Neuronal stem cell (in vitro differentiated cells): ENCODE measurements at regions not wholly inside any gene's neighbourhood (a gene's known extent, or its start where the extent isn't known, plus 50 kb on each side); places are given as distances from the start of the nearest gene placed in this dataset.

ENCODE experiments used
- DNase-seq: peaks from one replicate; pipeline ENCODE4 v3.0.0-alpha.2; 2013; ENCODE audit warnings: low spot score
- H2AFZ ChIP-seq: one replicate; pipeline ENCODE4 v1.6.1; 2013; ENCODE audit warnings: mild to moderate bottlenecking, low read length, inconsistent platforms
- H2AK5ac ChIP-seq: 2 replicates; pipeline ENCODE4 v1.6.1; 2013; ENCODE audit warnings: low read depth, mild to moderate bottlenecking, inconsistent platforms, low read length, moderate library complexity, mixed read lengths
- H2BK120ac ChIP-seq: 2 replicates; pipeline ENCODE4 v1.6.1; 2013; ENCODE audit warnings: low read depth, mild to moderate bottlenecking, inconsistent platforms, low read length, moderate library complexity, mixed read lengths
- H2BK12ac ChIP-seq: one replicate; pipeline ENCODE4 v1.6.1; 2013; ENCODE audit warnings: low read length, inconsistent platforms
- H2BK15ac ChIP-seq: 2 replicates; pipeline ENCODE4 v1.6.1; 2013; ENCODE audit warnings: mild to moderate bottlenecking, low read length, inconsistent platforms, mixed read lengths
- H2BK5ac ChIP-seq: one replicate; pipeline ENCODE4 v1.6.1; 2013; ENCODE audit warnings: inconsistent platforms, mild to moderate bottlenecking, low read length, moderate library complexity
- H3K14ac ChIP-seq: one replicate; pipeline ENCODE4 v1.6.1; 2013; ENCODE audit warnings: low read length, inconsistent platforms
- H3K18ac ChIP-seq: 2 replicates; pipeline ENCODE4 v1.6.1; 2013; ENCODE audit warnings: low read length, inconsistent platforms
- H3K23ac ChIP-seq: 2 replicates; pipeline ENCODE4 v1.6.1; 2013; ENCODE audit warnings: low read depth, mild to moderate bottlenecking, mixed read lengths, low read length, inconsistent platforms; ENCODE audit not compliant: poor library complexity
- H3K27ac ChIP-seq: replicated peaks from 3 replicates; pipeline ENCODE4 v1.5.1; 2013; ENCODE audit warnings: low read length, inconsistent platforms
- H3K27me3 ChIP-seq, 3 experiments: 2 replicates each; pipeline ENCODE4 v1.6.1; 2013; ENCODE audit warnings: low read length in 3 of 3, mild to moderate bottlenecking in 2 of 3, inconsistent platforms in 1 of 3, low read depth in 1 of 3, mixed read lengths in 1 of 3, moderate library complexity in 1 of 3; ENCODE audit not compliant: control insufficient read depth in 3 of 3, insufficient read depth in 3 of 3
- H3K36me3 ChIP-seq, 2 donors: replicated peaks in 1 of 2; 2 replicates each; pipeline ENCODE4 v1.6.1; 2013; ENCODE audit warnings: low read length in 2 of 2; ENCODE audit not compliant: control insufficient read depth in 2 of 2, insufficient read depth in 2 of 2
- H3K4ac ChIP-seq: 2 replicates; pipeline ENCODE4 v1.6.1; 2013; ENCODE audit warnings: inconsistent platforms, mild to moderate bottlenecking, low read length, moderate library complexity
- H3K4me1 ChIP-seq, 2 donors: 1 replicate in 1 of 2; 2 replicates in 1 of 2; pipeline ENCODE4 v1.6.1; 2013; ENCODE audit warnings: low read length in 2 of 2, low read depth in 1 of 2; ENCODE audit not compliant: control insufficient read depth in 2 of 2, insufficient read depth in 1 of 2
- H3K4me2 ChIP-seq: one replicate; pipeline ENCODE4 v1.6.1; 2013; ENCODE audit warnings: mild to moderate bottlenecking, low read length, inconsistent platforms; ENCODE audit not compliant: insufficient read depth, poor library complexity, severe bottlenecking
- H3K4me3 ChIP-seq, 2 donors: 2 replicates each; pipeline ENCODE4 v1.5.1; 2013; ENCODE audit warnings: low read length in 2 of 2, mild to moderate bottlenecking in 2 of 2, inconsistent platforms in 1 of 2, moderate library complexity in 1 of 2
- H3K79me1 ChIP-seq: one replicate; pipeline ENCODE4 v1.6.1; 2013; ENCODE audit warnings: low read depth, mild to moderate bottlenecking, inconsistent platforms, low read length, moderate library complexity
- H3K9ac ChIP-seq: one replicate; pipeline ENCODE4 v1.6.1; 2013; ENCODE audit warnings: mild to moderate bottlenecking, low read depth, low read length, inconsistent platforms; ENCODE audit not compliant: poor library complexity
- H3K9me3 ChIP-seq, 2 donors: replicated peaks in 1 of 2; 2 replicates each; pipeline versions ENCODE3 to v1.6.1; 2013; ENCODE audit warnings: low read length in 2 of 2, mild to moderate bottlenecking in 2 of 2, inconsistent platforms in 1 of 2, low read depth in 1 of 2, mixed read lengths in 1 of 2, moderate library complexity in 1 of 2; ENCODE audit not compliant: control insufficient read depth in 2 of 2, insufficient read depth in 1 of 2
- H4K8ac ChIP-seq: one replicate; pipeline ENCODE4 v1.6.1; 2013; ENCODE audit warnings: low read depth, mild to moderate bottlenecking, inconsistent platforms, low read length, moderate library complexity
- H4K91ac ChIP-seq: one replicate; pipeline ENCODE4 v1.6.1; 2013; ENCODE audit warnings: low read length, low read depth, mild to moderate bottlenecking, inconsistent platforms; ENCODE audit not compliant: poor library complexity
- WGBS, 2 donors: extraction: QIAGEN DNeasy Blood & Tissue Kit; methylation state at CpG; one replicate each; pipeline ENCODE4 v1.1.7; 2013; ENCODE audit warnings: missing lambda C conversion rate in 2 of 2, mixed read lengths in 1 of 2; ENCODE audit not compliant: insufficient read length in 2 of 2, insufficient replicate concordance in 1 of 2; ENCODE audit errors: extremely low coverage in 2 of 2; 5-methylcytosine and 5-hydroxymethylcytosine counted together

DNA sequence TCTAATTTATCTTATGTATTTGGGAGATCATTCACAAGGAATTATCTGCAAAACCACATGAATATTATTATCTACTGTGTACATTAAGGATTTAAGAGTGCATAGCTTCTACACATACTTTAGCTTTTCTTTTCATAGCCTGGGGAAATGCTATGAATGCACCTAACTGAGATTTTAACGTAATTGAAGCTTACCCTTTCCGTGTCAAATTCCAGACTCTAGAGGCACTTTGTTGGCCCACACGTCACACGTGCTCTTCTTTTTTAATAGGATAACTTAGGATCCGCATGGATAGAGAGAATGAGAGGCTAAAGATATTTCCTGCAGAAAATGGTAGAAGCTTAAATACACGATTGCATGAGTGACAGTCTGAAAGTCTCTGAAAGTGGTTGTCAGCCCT is 481.1 kb downstream of the PCNX1 start:
- H3K23ac ChIP-seq, result no peak overlapping the region
- H2BK120ac ChIP-seq, result no peak overlapping the region
- no peak overlapping the region for H2BK15ac ChIP-seq
- no peak overlapping the region for H2AK5ac ChIP-seq
- no peak overlapping the region for H3K4me3 ChIP-seq
- no peak overlapping the region for H2AFZ ChIP-seq
- no peak overlapping the region for H3K4me2 ChIP-seq
- no peaks in the 10 kb centered on the region for H3K9me3 ChIP-seq
- no peak for DNase-seq
- no peak overlapping the region for H3K4ac ChIP-seq
- no peak overlapping the region for H3K18ac ChIP-seq
- no peak overlapping the region for H4K91ac ChIP-seq
- H3K27me3 ChIP-seq, result no peaks in the 10 kb centered on the region
- no peak overlapping the region for H3K14ac ChIP-seq
- no peaks in the 10 kb centered on the region for H3K36me3 ChIP-seq
- no CpG with 5 or more reads among the region's 6 CpGs for WGBS, 2 donors
- H3K27ac ChIP-seq, result no peak overlapping the region
- H2BK5ac ChIP-seq, result no peak overlapping the region
- H3K4me1 ChIP-seq, result peaks cover 0 to 4% of the 10 kb centered on the region in 2 donors
- no peak overlapping the region for H3K9ac ChIP-seq
- no peak overlapping the region for H2BK12ac ChIP-seq
- no peak overlapping the region for H4K8ac ChIP-seq
- H3K79me1 ChIP-seq, result no peaks in the 10 kb centered on the region

GRCh38 chr14:71388862-71389261 is 481.6 kb downstream of the PCNX1 start:
- no peak overlapping the region for H2BK120ac ChIP-seq
- H2BK15ac ChIP-seq, result no peak overlapping the region
- no peaks in the 10 kb centered on the region for H3K79me1 ChIP-seq
- no peak overlapping the region for H4K91ac ChIP-seq
- no peak overlapping the region for H3K4me2 ChIP-seq
- H2AK5ac ChIP-seq, result no peak overlapping the region
- no peak overlapping the region for H3K4me3 ChIP-seq
- no peak overlapping the region for H3K9ac ChIP-seq
- H3K27me3 ChIP-seq, result no peaks in the 10 kb centered on the region
- H3K18ac ChIP-seq, result no peak overlapping the region
- no peak overlapping the region for H2BK5ac ChIP-seq
- DNase-seq, result no peak
- no peak overlapping the region for H3K23ac ChIP-seq
- H3K4me1 ChIP-seq, result peaks cover 0 to 1% of the 10 kb centered on the region in 2 donors
- H2BK12ac ChIP-seq, result no peak overlapping the region
- no CpG with 5 or more reads among the region's 4 CpGs for WGBS, 2 donors
- H4K8ac ChIP-seq, result no peak overlapping the region
- H3K4ac ChIP-seq, result no peak overlapping the region
- no peak overlapping the region for H3K14ac ChIP-seq
- no peak overlapping the region for H3K27ac ChIP-seq
- no peaks in the 10 kb centered on the region for H3K9me3 ChIP-seq
- no peak overlapping the region for H2AFZ ChIP-seq
- no peaks in the 10 kb centered on the region for H3K36me3 ChIP-seq

- H3K18ac ChIP-seq, result no peak overlapping the region
- no peak overlapping the region for H3K14ac ChIP-seq
- no CpG with 5 or more reads among the region's 2 CpGs for WGBS, 2 donors
- H2BK120ac ChIP-seq, result no peak overlapping the region
- H2AK5ac ChIP-seq, result no peak overlapping the region
- no peak overlapping the region for H3K23ac ChIP-seq
- H2BK5ac ChIP-seq, result no peak overlapping the region
- H3K9me3 ChIP-seq, result no peaks in the 10 kb centered on the region
- H4K8ac ChIP-seq, result no peak overlapping the region
- no peak overlapping the region for H3K27ac ChIP-seq
- no peak overlapping the region for H3K4ac ChIP-seq
- no peaks in the 10 kb centered on the region for H3K27me3 ChIP-seq
- H2BK15ac ChIP-seq, result no peak overlapping the region
- H3K36me3 ChIP-seq, result no peaks in the 10 kb centered on the region
- no peaks in the 10 kb centered on the region for H3K79me1 ChIP-seq
- no peak overlapping the region for H2BK12ac ChIP-seq
- H3K4me2 ChIP-seq, result no peak overlapping the region
- H4K91ac ChIP-seq, result no peak overlapping the region
- no peak for DNase-seq
- H2AFZ ChIP-seq, result no peak overlapping the region
- no peak overlapping the region for H3K4me3 ChIP-seq
- H3K4me1 ChIP-seq, result peaks cover 0 to 4% of the 10 kb centered on the region in 2 donors
- no peak overlapping the region for H3K9ac ChIP-seq
Measured at GRCh38 chr14:71394386-71394785, 487.1 kb downstream of the PCNX1 start.

GRCh38 chr14:71395151-71395604 is 487.9 kb downstream of the PCNX1 start:
- no peaks in the 10 kb centered on the region for H3K79me1 ChIP-seq
- no peak overlapping the region for H4K91ac ChIP-seq
- H3K14ac ChIP-seq, result no peak overlapping the region
- no peak overlapping the region for H3K4me2 ChIP-seq
- H3K4ac ChIP-seq, result no peak overlapping the region
- H3K4me1 ChIP-seq, result peaks cover 0 to 4% of the 10 kb centered on the region in 2 donors
- H2BK15ac ChIP-seq, result no peak overlapping the region
- H3K4me3 ChIP-seq, result no peak overlapping the region
- H3K9me3 ChIP-seq, result no peaks in the 10 kb centered on the region
- H2AFZ ChIP-seq, result no peak overlapping the region
- H2BK120ac ChIP-seq, result no peak overlapping the region
- H2AK5ac ChIP-seq, result no peak overlapping the region
- no peak overlapping the region for H2BK12ac ChIP-seq
- H3K27ac ChIP-seq, result no peak overlapping the region
- no peak overlapping the region for H3K9ac ChIP-seq
- no peaks in the 10 kb centered on the region for H3K27me3 ChIP-seq
- WGBS, 2 donors, result no CpG with 5 or more reads among the region's 5 CpGs
- no peak overlapping the region for H4K8ac ChIP-seq
- no peak overlapping the region for H3K23ac ChIP-seq
- no peaks in the 10 kb centered on the region for H3K36me3 ChIP-seq
- no peak overlapping the region for H2BK5ac ChIP-seq
- DNase-seq, result no peak
- H3K18ac ChIP-seq, result no peak overlapping the region
